ENCODE measurements at regions not wholly inside any gene's neighbourhood (a gene's known extent, or its start where the extent isn't known, plus 50 kb on each side); places are given as distances from the start of the nearest gene placed in this dataset.

DNA sequence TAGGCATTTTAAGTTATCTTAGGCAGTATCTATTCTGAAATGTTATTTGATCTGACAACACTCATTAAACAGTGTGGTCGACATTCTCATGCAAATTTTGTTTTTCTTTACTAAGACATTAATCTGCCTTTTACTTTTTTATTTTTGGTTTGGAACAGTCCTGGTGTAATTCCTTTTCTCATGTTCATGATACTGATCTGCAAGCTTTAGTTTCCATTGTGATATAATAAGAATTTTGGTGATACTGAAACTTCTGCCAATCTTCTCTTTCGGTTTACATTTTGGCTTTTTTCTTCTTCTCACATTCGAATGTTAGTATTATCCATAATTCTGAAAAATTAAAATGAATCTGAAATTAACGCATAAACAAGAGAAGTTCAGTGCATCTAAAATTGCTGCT, 281.9 kb upstream of the MTPN start:
- TF ChIP-seq, protein P1, sequence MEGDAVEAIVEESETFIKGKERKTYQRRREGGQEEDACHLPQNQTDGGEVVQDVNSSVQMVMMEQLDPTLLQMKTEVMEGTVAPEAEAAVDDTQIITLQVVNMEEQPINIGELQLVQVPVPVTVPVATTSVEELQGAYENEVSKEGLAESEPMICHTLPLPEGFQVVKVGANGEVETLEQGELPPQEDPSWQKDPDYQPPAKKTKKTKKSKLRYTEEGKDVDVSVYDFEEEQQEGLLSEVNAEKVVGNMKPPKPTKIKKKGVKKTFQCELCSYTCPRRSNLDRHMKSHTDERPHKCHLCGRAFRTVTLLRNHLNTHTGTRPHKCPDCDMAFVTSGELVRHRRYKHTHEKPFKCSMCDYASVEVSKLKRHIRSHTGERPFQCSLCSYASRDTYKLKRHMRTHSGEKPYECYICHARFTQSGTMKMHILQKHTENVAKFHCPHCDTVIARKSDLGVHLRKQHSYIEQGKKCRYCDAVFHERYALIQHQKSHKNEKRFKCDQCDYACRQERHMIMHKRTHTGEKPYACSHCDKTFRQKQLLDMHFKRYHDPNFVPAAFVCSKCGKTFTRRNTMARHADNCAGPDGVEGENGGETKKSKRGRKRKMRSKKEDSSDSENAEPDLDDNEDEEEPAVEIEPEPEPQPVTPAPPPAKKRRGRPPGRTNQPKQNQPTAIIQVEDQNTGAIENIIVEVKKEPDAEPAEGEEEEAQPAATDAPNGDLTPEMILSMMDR (IDR thresholded peaks at IDR 0.05; ENCODE audit: insufficient read depth, low read depth, low read length) = no peak
- no peak overlapping the region for H3K4me3 ChIP-seq (ENCODE audit: low read depth, low read length)
- DNase-seq (ENCODE audit: low read depth) = no peak

DNA sequence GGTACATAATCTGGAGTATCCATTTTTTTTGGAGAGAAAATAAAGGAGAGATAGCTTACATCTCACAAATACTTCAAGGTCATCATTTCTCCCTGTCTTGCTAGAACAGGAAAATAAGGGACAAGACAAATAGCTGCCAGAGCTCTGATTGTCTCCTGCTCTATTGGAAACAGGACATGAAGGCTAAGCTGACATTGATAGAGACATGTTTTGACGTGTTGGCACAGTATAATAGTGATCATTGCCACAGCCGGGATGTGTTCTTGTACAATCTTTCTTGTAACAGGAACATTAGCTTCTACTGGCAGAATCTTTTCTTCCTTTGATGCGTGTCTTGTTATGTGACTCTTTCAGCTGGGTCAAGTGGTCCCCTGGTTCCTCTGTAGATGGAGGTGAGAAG, 279.3 kb upstream of the MTPN start:
- H3K4me3 ChIP-seq (ENCODE audit: low read depth, low read length) = no peak overlapping the region
- DNase-seq (ENCODE audit: low read depth) = no peak
- TF ChIP-seq, protein P1 (IDR thresholded peaks at IDR 0.05; ENCODE audit: insufficient read depth, low read depth, low read length) = no peak

DNA sequence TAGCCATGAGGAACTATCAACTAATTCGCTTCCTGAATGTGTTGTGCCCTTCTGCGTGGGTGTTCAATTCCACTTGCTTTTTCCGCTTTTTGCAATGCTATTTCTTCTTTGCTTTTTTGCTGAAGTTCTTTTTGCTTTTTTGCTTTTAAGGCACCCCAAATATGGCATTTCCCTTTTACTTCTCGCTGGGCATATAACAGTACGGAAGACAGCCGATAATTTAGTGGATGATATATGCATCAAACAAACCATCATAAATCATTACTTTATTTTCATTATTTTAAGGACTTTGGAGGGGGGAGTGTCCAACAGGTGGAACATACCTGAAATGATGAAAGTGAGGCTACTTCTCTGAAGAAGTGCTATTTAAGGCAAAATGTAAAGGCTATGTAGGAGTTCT, 277.0 kb upstream of the MTPN start:
- TF ChIP-seq, protein P1 (IDR thresholded peaks at IDR 0.05; ENCODE audit: insufficient read depth, low read depth, low read length) = no peak
- no peak for DNase-seq (ENCODE audit: low read depth)

DNA sequence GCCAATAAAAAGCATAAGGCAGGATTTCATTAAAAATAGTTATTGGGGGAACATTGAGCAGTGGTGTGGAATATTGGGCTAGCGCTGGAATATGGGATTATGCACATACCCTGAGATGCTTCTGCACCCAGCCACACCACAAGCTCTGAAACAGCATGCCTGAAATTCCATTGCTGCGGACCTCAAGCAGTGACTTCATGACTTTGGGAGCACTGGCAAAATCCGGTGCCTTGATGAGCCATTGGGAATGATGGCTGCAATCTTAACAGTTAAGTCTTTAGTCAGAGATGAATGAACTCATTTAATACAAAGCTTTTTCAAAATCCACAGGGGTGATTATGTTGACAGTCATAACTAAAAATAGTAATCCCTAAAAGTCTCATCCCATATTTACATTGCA, 274.7 kb upstream of the MTPN start:
- TF ChIP-seq, protein P1 (IDR thresholded peaks at IDR 0.05; ENCODE audit: insufficient read depth, low read depth, low read length) = no peak
- H3K4me3 ChIP-seq (ENCODE audit: low read depth, low read length) = no peak overlapping the region
- DNase-seq (ENCODE audit: low read depth) = no peak

More for the DNA sequence above, 277.0 kb upstream of the MTPN start:
- H3K4me3 ChIP-seq (ENCODE audit: low read depth, low read length) = no peak overlapping the region

DNA sequence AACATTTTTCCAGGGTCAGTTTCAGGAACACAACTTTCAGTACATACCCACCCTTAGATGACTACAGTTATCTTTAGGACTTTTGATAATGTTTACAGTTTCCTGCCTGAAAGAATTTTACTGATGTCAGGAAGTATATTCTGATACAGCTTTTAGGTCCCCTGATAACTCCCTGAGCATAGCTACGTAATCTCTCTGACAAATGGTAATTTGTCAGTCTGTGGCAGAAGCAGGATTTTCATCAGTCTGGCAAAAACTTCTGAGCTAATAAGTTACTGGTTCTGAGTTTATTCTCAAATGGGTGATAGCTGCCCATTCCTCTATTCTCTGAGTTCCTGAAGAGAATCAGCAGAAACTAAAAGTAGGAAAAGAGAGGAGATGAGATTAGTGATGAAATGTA, 270.1 kb upstream of the MTPN start:
- DNase-seq (ENCODE audit: low read depth) = no peak
- no peak overlapping the region for H3K4me3 ChIP-seq (ENCODE audit: low read depth, low read length)
- TF ChIP-seq, protein P1 (IDR thresholded peaks at IDR 0.05; ENCODE audit: insufficient read depth, low read depth, low read length) = no peak

GRCh38 chr7:136245327-136246004, 268.3 kb upstream of the MTPN start:
- no peak overlapping the region for H3K4me3 ChIP-seq (ENCODE audit: low read depth, low read length)

More at GRCh38 chr7:136245327-136246004, 268.3 kb upstream of the MTPN start:
- TF ChIP-seq, protein P1 (IDR thresholded peaks at IDR 0.05; ENCODE audit: insufficient read depth, low read depth, low read length) = no peak
- DNase-seq (ENCODE audit: low read depth) = no peak
